Loucy (cell line): ENCODE measurements at regions not wholly inside any gene's neighbourhood (a gene's known extent, or its start where the extent isn't known, plus 50 kb on each side); places are given as distances from the start of the nearest gene placed in this dataset.

ENCODE experiments used
- H2AFZ ChIP-seq: fragments of 200-600 bp; sonication (generic); 2 replicates; pipeline ENCODE4 v1.6.0; 2016; ENCODE audit warnings: antibody characterized with exemption, mild to moderate bottlenecking, low read length, moderate library complexity
- H3F3A ChIP-seq: fragments of 200-600 bp; 2 replicates; pipeline ENCODE4 v1.6.0; 2016; ENCODE audit warnings: antibody characterized with exemption, low read depth, mild to moderate bottlenecking
- H3K27me3 ChIP-seq: fragments of 200-600 bp; sonication (generic); 2 replicates; pipeline ENCODE4 v1.6.1; 2014; ENCODE audit warnings: low read length, mild to moderate bottlenecking; ENCODE audit not compliant: insufficient read depth, poor library complexity, severe bottlenecking
- H3K36me3 ChIP-seq: fragments of 200-600 bp; sonication (generic); 2 replicates; pipeline ENCODE4 v1.6.1; 2016; ENCODE audit warnings: low read length; ENCODE audit not compliant: insufficient read depth
- H3K4me1 ChIP-seq: fragments of 200-600 bp; sonication (generic); 2 replicates; pipeline ENCODE4 v1.5.1; 2014; ENCODE audit warnings: low read length, mild to moderate bottlenecking; ENCODE audit not compliant: insufficient read depth, poor library complexity, severe bottlenecking
- H3K4me2 ChIP-seq: fragments of 200-600 bp; sonication (generic); 2 replicates; pipeline ENCODE4 v1.6.0; 2014; ENCODE audit warnings: antibody characterized with exemption, low read length, low read depth, mild to moderate bottlenecking; ENCODE audit not compliant: poor library complexity, severe bottlenecking
- H3K4me3 ChIP-seq: fragments of 200-600 bp; sonication (generic); 2 replicates; pipeline ENCODE4 v1.5.1; 2014; ENCODE audit warnings: low read length, mild to moderate bottlenecking, mixed read lengths; ENCODE audit not compliant: poor library complexity, severe bottlenecking
- H3K79me2 ChIP-seq: fragments of 200-600 bp; sonication (generic); 2 replicates; pipeline ENCODE4 v1.6.1; 2014; ENCODE audit warnings: low read length; ENCODE audit not compliant: insufficient read depth
- H3K9ac ChIP-seq: fragments of 200-600 bp; sonication (generic); 2 replicates; pipeline ENCODE4 v1.6.0; 2014; ENCODE audit warnings: mild to moderate bottlenecking, low read depth, low read length, moderate library complexity; ENCODE audit not compliant: poor library complexity, severe bottlenecking
- H3K9me2 ChIP-seq: fragments of 200-600 bp; sonication (generic); replicated peaks from 2 replicates; pipeline ENCODE4 v1.6.1; 2016; ENCODE audit warnings: low read depth, low read length, mixed read lengths
- H3K9me3 ChIP-seq: fragments of 200-600 bp; sonication (generic); 2 replicates; pipeline ENCODE4 v1.6.1; 2014; ENCODE audit warnings: mild to moderate bottlenecking, antibody characterized with exemption, low read length, low read depth; ENCODE audit not compliant: insufficient read depth
- H4K20me1 ChIP-seq: fragments of 200-600 bp; sonication (generic); 2 replicates; pipeline ENCODE4 v1.6.0; 2014; ENCODE audit warnings: antibody characterized with exemption, low read length, mild to moderate bottlenecking; ENCODE audit not compliant: insufficient read depth, poor library complexity, severe bottlenecking
- EZH2phosphoT487 ChIP-seq: fragments of 200-600 bp; IDR thresholded peaks from 2 replicates; pipeline ENCODE4 v1.6.1; 2018; ENCODE audit warnings: antibody characterized with exemption, mild to moderate bottlenecking, moderate library complexity, borderline replicate concordance
- TF ChIP-seq, protein P1 (sequence below): fragments of 200-600 bp; sonication (generic); conservative IDR thresholded peaks from 2 replicates; pipeline ENCODE4 v1.5.1; 2014; ENCODE audit warnings: mild to moderate bottlenecking, antibody characterized with exemption, low read length

DNA sequence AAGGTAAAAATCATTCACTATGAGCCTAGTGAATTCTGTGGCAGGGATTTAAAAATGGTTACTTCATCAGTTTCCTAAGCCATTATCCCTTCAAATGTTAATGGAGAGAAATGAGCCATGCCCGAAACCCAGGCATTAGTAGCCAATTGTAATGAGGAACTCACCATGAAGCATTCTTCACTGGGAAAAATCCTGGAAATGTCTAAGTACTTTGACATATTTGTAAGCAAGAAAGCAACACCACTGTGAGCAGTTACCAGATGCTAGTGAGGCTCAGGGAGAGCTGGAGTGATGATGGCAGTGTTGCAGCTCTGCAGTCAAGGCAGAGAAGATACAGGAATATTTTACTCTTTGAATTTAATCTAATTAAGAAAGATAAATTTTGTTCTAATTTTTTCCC lies 220.0 kb upstream of the MBL2 start:
- TF ChIP-seq, protein P1, sequence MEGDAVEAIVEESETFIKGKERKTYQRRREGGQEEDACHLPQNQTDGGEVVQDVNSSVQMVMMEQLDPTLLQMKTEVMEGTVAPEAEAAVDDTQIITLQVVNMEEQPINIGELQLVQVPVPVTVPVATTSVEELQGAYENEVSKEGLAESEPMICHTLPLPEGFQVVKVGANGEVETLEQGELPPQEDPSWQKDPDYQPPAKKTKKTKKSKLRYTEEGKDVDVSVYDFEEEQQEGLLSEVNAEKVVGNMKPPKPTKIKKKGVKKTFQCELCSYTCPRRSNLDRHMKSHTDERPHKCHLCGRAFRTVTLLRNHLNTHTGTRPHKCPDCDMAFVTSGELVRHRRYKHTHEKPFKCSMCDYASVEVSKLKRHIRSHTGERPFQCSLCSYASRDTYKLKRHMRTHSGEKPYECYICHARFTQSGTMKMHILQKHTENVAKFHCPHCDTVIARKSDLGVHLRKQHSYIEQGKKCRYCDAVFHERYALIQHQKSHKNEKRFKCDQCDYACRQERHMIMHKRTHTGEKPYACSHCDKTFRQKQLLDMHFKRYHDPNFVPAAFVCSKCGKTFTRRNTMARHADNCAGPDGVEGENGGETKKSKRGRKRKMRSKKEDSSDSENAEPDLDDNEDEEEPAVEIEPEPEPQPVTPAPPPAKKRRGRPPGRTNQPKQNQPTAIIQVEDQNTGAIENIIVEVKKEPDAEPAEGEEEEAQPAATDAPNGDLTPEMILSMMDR = no peak
- no peak for TF ChIP-seq EZH2phosphoT487
- Histone ChIP-seq H3K4me1 (no peaks in the 10 kb centered on the region), H3F3A (no peaks in the 10 kb centered on the region), H3K9me2 (no peaks in the 10 kb centered on the region), H3K36me3 (no peaks in the 10 kb centered on the region), H2AFZ (no peak overlapping the region), H3K9me3 (no peaks in the 10 kb centered on the region), H4K20me1 (no peaks in the 10 kb centered on the region), H3K27me3 (no peaks in the 10 kb centered on the region), H3K4me3 (no peak overlapping the region), H3K9ac (no peak overlapping the region), H3K4me2 (no peak overlapping the region), H3K79me2 (no peaks in the 10 kb centered on the region)

DNA sequence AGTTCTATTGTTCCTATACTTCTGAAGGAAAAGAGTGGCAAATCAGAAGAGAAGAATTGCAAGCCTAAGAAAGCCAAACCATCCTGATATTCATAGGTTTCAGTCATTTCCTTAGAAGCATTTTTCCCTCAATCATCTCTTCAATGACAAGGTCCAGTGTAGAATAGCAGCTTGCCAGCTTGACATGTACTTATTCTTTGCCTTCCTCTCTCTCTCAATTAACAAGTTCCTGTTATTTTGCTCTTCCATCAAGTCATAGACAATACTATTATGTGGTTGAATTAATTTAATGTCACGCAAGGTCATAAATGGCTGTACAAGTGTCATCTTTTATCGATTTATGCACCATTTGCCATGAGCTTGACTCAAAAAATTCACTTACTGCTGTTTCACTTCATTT lies 216.3 kb upstream of the MBL2 start:
- no peaks in the 10 kb centered on the region for H3K9me2 ChIP-seq
- no peaks in the 10 kb centered on the region for H3F3A ChIP-seq
- no peaks in the 10 kb centered on the region for H4K20me1 ChIP-seq
- H3K4me3 ChIP-seq = no peak overlapping the region
- TF ChIP-seq EZH2phosphoT487 = no peak
- TF ChIP-seq, protein P1 = no peak
- H3K36me3 ChIP-seq = no peaks in the 10 kb centered on the region
- no peaks in the 10 kb centered on the region for H3K27me3 ChIP-seq
- H3K9ac ChIP-seq = no peak overlapping the region
- no peak overlapping the region for H2AFZ ChIP-seq
- H3K79me2 ChIP-seq = no peaks in the 10 kb centered on the region
- no peaks in the 10 kb centered on the region for H3K9me3 ChIP-seq
- no peaks in the 10 kb centered on the region for H3K4me1 ChIP-seq
- no peak overlapping the region for H3K4me2 ChIP-seq

DNA sequence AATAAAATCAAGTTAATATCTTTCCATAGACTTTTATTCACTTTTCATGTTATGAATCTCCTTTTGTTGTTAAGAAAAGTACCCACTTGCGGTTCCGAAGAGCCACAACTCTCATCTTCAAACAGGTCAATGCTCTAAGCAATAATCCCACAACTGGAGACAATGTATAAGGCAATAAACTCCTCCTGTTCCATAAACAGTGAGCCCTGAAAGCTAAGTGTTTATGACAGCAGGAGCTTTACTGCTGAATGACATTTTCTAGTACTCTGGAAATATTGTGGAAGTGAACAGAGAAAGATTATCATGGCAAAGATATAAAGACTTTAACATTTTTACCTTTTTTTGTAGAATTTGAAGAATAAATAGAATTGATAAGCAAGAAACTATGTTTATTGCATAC lies 213.5 kb upstream of the MBL2 start:
- no peaks in the 10 kb centered on the region for H3K9me2 ChIP-seq
- H2AFZ ChIP-seq = no peak overlapping the region
- TF ChIP-seq, protein P1 = no peak
- no peak for TF ChIP-seq EZH2phosphoT487
- no peaks in the 10 kb centered on the region for H3K79me2 ChIP-seq
- H3K4me2 ChIP-seq = no peak overlapping the region
- H3F3A ChIP-seq = no peaks in the 10 kb centered on the region
- no peaks in the 10 kb centered on the region for H3K36me3 ChIP-seq
- H3K9ac ChIP-seq = no peak overlapping the region
- no peaks in the 10 kb centered on the region for H3K27me3 ChIP-seq
- no peaks in the 10 kb centered on the region for H3K9me3 ChIP-seq
- no peaks in the 10 kb centered on the region for H3K4me1 ChIP-seq
- H3K4me3 ChIP-seq = no peak overlapping the region
- no peaks in the 10 kb centered on the region for H4K20me1 ChIP-seq
